Gastrocnemius medialis (tissue), 4 donors: ENCODE measurements at regions not wholly inside any gene's neighbourhood (a gene's known extent, or its start where the extent isn't known, plus 50 kb on each side); places are given as distances from the start of the nearest gene placed in this dataset.

Experiments
- ATAC-seq, 2 donors: fragments of 150-250 bp; one replicate each; pipeline ENCODE4 v1.9.1; 2016
- DNase-seq, 2 donors: peaks; one replicate each; pipeline ENCODE4 v3.0.0-alpha.2; 2019
- H3K27ac ChIP-seq, 4 donors: fragments of 200-600 bp; sonication (generic); 1 replicate in 1 of 4; 2 replicates in 3 of 4; pipeline ENCODE4 v1.5.1; 2016 to 2018; ENCODE audit warnings: mild to moderate bottlenecking in 2 of 4, moderate library complexity in 1 of 4
- H3K27me3 ChIP-seq, 3 donors: fragments of 200-600 bp; sonication (generic) in 2 of 3; 1 replicate in 1 of 3; 2 replicates in 2 of 3; pipeline versions ENCODE4 v1.5.1 to v1.6.0; 2016 to 2019; ENCODE audit warnings: mild to moderate bottlenecking in 1 of 3, moderate library complexity in 1 of 3
- H3K36me3 ChIP-seq, 2 donors: fragments of 200-600 bp; sonication (generic) in 1 of 2; one replicate each; pipeline ENCODE4 v1.5.1; 2017 to 2018
- H3K4me1 ChIP-seq, 2 donors: fragments of 200-600 bp; sonication (generic) in 1 of 2; one replicate each; pipeline ENCODE4 v1.5.1; 2016 to 2017; ENCODE audit warnings: mild to moderate bottlenecking in 2 of 2
- H3K4me3 ChIP-seq, 4 donors: fragments of 200-600 bp; sonication (generic) in 3 of 4; 1 replicate in 1 of 4; 2 replicates in 3 of 4; pipeline ENCODE4 v1.5.1; 2016 to 2019; ENCODE audit warnings: mild to moderate bottlenecking in 2 of 4
- H3K9me3 ChIP-seq, 3 donors: fragments of 200-600 bp; sonication (generic) in 2 of 3; 1 replicate in 1 of 3; 2 replicates in 2 of 3; pipeline ENCODE4 v1.5.1; 2016 to 2019
- CTCF ChIP-seq, 5 experiments: fragments of 450-650 bp in 3 of 5; fragments of 200-600 bp in 2 of 5; sonication (generic) in 2 of 5; IDR thresholded peaks in 4 of 5; conservative IDR thresholded peaks in 1 of 5; 1 replicate in 4 of 5; 2 replicates in 1 of 5; pipeline ENCODE4 v1.5.1; 2016 to 2019; ENCODE audit warnings: antibody characterized with exemption in 5 of 5, mild to moderate bottlenecking in 3 of 5, moderate library complexity in 3 of 5
- POLR2A ChIP-seq, 2 donors: fragments of 450-650 bp; IDR thresholded peaks; one replicate each; pipeline ENCODE4 v1.6.1; 2017; ENCODE audit warnings: antibody characterized with exemption in 2 of 2, mild to moderate bottlenecking in 2 of 2, moderate library complexity in 2 of 2
- in situ Hi-C, 4 donors: fragments of 200-750 bp; cut with MboI; loops; one replicate each; pipeline versions ENCODE4 v1.15.0 to v1.8.0; 2017; ENCODE audit warnings: low sequenced_read_pairs in 4 of 4
- intact Hi-C: fragments of 100-400 bp; cut with DNase I; formaldehyde crosslinking; loops from one replicate; pipeline ENCODE4 v1.15.1; 2023; ENCODE audit warnings: low total_unique reads

GRCh38 chr4:22315628-22316027, 200.2 kb downstream of the ADGRA3 start:
- in situ Hi-C loops (no loop called here), intact Hi-C loops (no loop called here)

GRCh38 chr4:22313976-22314375, 201.9 kb downstream of the ADGRA3 start:
- in situ Hi-C loops (no loop called here), intact Hi-C loops (no loop called here)
- no peaks in the 10 kb centered on the region for H3K9me3 ChIP-seq
- no peak for ATAC-seq
- no peak overlapping the region for H3K27ac ChIP-seq
- TF ChIP-seq POLR2A (IDR thresholded peaks at IDR 0.05) (no peak), CTCF (IDR thresholded peaks at IDR 0.05 in 4 of 5, conservative IDR thresholded peaks at IDR 0.05 in 1 of 5) (no peak)
- H3K4me1 ChIP-seq: no peaks in the 10 kb centered on the region
- no peak for DNase-seq
- no peaks in the 10 kb centered on the region for H3K27me3 ChIP-seq
- no peak overlapping the region for H3K4me3 ChIP-seq
- no peaks in the 10 kb centered on the region for H3K36me3 ChIP-seq

More at GRCh38 chr4:22315628-22316027, 200.2 kb downstream of the ADGRA3 start:
- Histone ChIP-seq H3K4me3 (no peak overlapping the region), H3K27me3 (no peaks in the 10 kb centered on the region), H3K9me3 (no peaks in the 10 kb centered on the region), H3K27ac (no peak overlapping the region), H3K4me1 (no peaks in the 10 kb centered on the region), H3K36me3 (no peaks in the 10 kb centered on the region)
- ATAC-seq: no peak
- DNase-seq: no peak
- TF ChIP-seq POLR2A (IDR thresholded peaks at IDR 0.05) (no peak), CTCF (IDR thresholded peaks at IDR 0.05 in 4 of 5, conservative IDR thresholded peaks at IDR 0.05 in 1 of 5) (no peak)

GRCh38 chr4:22312113-22312512, 203.8 kb downstream of the ADGRA3 start:
- Histone ChIP-seq H3K4me1 (no peaks in the 10 kb centered on the region), H3K27me3 (no peaks in the 10 kb centered on the region), H3K9me3 (no peaks in the 10 kb centered on the region), H3K36me3 (no peaks in the 10 kb centered on the region), H3K27ac (no peak overlapping the region), H3K4me3 (no peak overlapping the region)
- DNase-seq: no peak
- in situ Hi-C loops: no loop called here
- no peak for TF ChIP-seq POLR2A (IDR thresholded peaks at IDR 0.05)
- no peak for TF ChIP-seq CTCF (IDR thresholded peaks at IDR 0.05 in 4 of 5, conservative IDR thresholded peaks at IDR 0.05 in 1 of 5)
- intact Hi-C loops: no loop called here
- ATAC-seq: no peak

GRCh38 chr4:22301253-22301652, 214.6 kb downstream of the ADGRA3 start:
- Histone ChIP-seq H3K27me3 (no peaks in the 10 kb centered on the region), H3K27ac (no peak overlapping the region), H3K9me3 (no peaks in the 10 kb centered on the region), H3K4me3 (no peak overlapping the region), H3K4me1 (no peaks in the 10 kb centered on the region), H3K36me3 (no peaks in the 10 kb centered on the region)
- in situ Hi-C loops: no loop called here
- intact Hi-C loops: no loop called here
- DNase-seq (no peak), ATAC-seq (no peak)
- TF ChIP-seq CTCF (IDR thresholded peaks at IDR 0.05 in 4 of 5, conservative IDR thresholded peaks at IDR 0.05 in 1 of 5) (no peak), POLR2A (IDR thresholded peaks at IDR 0.05) (no peak)

GRCh38 chr4:22299678-22300077, 216.2 kb downstream of the ADGRA3 start:
- ATAC-seq: no peak
- Histone ChIP-seq H3K27me3 (no peaks in the 10 kb centered on the region), H3K36me3 (no peaks in the 10 kb centered on the region), H3K9me3 (no peaks in the 10 kb centered on the region), H3K27ac (no peak overlapping the region), H3K4me3 (no peak overlapping the region), H3K4me1 (no peaks in the 10 kb centered on the region)
- DNase-seq: no peak
- TF ChIP-seq POLR2A (IDR thresholded peaks at IDR 0.05): no peak
- TF ChIP-seq CTCF (IDR thresholded peaks at IDR 0.05 in 4 of 5, conservative IDR thresholded peaks at IDR 0.05 in 1 of 5): no peak
- in situ Hi-C loops: no loop called here
- intact Hi-C loops: no loop called here
